ENCODE measurements at regions not wholly inside any gene's neighbourhood (a gene's known extent, or its start where the extent isn't known, plus 50 kb on each side); places are given as distances from the start of the nearest gene placed in this dataset.

DNA sequence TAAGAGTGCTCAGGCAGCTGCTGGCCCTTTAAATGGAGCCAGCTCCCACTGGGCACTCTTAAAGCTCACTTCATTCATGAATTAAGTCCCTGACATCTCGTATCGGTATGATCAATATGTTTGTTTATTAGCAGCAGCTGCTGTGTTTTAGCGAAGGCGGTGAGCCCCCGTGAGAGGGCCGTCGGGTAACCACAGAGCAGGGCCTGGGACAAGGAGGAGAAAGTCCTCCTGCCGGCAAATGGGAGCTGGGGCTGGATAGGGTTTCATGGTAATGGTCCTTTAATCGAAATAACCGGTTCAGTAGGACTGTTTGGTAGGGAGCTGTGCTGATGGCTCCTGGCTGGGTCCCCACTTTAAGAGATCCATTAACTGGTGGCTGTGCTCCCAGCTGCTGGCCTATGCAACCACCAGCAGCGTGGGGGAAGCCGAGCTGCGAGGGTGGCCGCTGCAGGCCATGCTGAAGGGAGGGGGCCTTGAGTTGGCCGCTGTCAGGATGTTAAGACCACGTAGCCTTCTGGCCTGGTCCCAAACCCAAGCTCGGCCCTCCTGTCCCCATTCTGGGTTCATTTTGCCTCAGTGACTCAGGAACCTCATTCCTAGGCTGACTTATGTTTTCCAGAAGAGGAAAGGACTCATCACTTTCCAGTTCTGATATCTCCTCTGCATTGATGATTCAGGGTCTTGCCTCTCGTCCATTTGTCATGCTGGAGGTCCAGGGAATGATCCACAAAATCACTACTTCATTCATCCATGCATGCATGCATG, 67.6 kb upstream of the NTRK3 start:
- no peak overlapping the region for H3K27ac ChIP-seq
- H3K4me1 ChIP-seq: no peaks in the 10 kb centered on the region
- 75 to 77% methylated on average over 18 of the region's 18 CpGs for WGBS, 2 donors
- H3K4me3 ChIP-seq: no peak overlapping the region
- intact Hi-C loops (cut with DNase I): no loop called here
- peaks cover 0 to 9% (median 0%) of the 10 kb centered on the region in 3 donors for H3K27me3 ChIP-seq
- no peak for DNase-seq
- H3K9me3 ChIP-seq: no peaks in the 10 kb centered on the region
- TF ChIP-seq POLR2A (IDR thresholded peaks at IDR 0.05) (no peak), EP300 (IDR thresholded peaks at IDR 0.05) (no peak), CTCF (IDR thresholded peaks at IDR 0.05) (no peak), POLR2AphosphoS5 (IDR thresholded peaks at IDR 0.05) (no peak)
- no peaks in the 10 kb centered on the region for H3K36me3 ChIP-seq

GRCh38 chr15:88323468-88323867, 66.9 kb upstream of the NTRK3 start:
- TF ChIP-seq POLR2AphosphoS5 (IDR thresholded peaks at IDR 0.05): no peak
- no peak for TF ChIP-seq EP300 (IDR thresholded peaks at IDR 0.05)
- no peak for TF ChIP-seq POLR2A (IDR thresholded peaks at IDR 0.05)
- TF ChIP-seq CTCF (IDR thresholded peaks at IDR 0.05): no peak
- Histone ChIP-seq H3K9me3 (no peaks in the 10 kb centered on the region), H3K27me3 (peaks cover 0 to 9% (median 0%) of the 10 kb centered on the region in 3 donors), H3K36me3 (no peaks in the 10 kb centered on the region), H3K4me3 (no peak overlapping the region), H3K4me1 (no peaks in the 10 kb centered on the region), H3K27ac (no peak overlapping the region)
- intact Hi-C loops (cut with DNase I): no loop called here
- 83 to 84% methylated on average over 8 of the region's 8 CpGs for WGBS, 2 donors
- no peak for DNase-seq

DNA sequence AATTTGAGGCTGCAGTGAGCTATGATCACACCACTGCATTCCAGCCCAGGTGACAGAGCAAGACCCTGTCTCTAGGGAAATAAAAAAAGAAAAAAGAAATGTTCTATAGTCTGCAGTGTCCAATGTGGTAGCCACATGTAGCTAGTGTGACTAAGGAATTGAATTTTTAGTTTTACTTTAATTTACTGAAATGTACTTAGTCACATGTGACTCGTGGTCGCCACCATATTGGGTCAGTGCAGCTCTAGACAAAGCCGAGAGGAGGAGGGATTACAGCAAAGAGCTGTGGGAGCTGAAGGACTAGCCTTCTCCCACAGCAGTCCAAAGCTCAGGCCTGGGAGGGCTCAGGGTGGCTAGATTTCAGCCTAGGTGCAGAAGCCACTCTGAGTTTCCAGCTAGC, 65.9 kb upstream of the NTRK3 start:
- Histone ChIP-seq H3K4me1 (no peaks in the 10 kb centered on the region), H3K9me3 (no peaks in the 10 kb centered on the region), H3K27ac (no peak overlapping the region), H3K27me3 (peaks cover 0 to 9% (median 0%) of the 10 kb centered on the region in 3 donors), H3K4me3 (no peak overlapping the region), H3K36me3 (no peaks in the 10 kb centered on the region)
- DNase-seq: no peak
- intact Hi-C loops (cut with DNase I): no loop called here
- WGBS, 2 donors: 79 to 82% methylated on average over 3 of the region's 3 CpGs
- TF ChIP-seq POLR2AphosphoS5 (IDR thresholded peaks at IDR 0.05) (no peak), CTCF (IDR thresholded peaks at IDR 0.05) (no peak), EP300 (IDR thresholded peaks at IDR 0.05) (no peak), POLR2A (IDR thresholded peaks at IDR 0.05) (no peak)

DNA sequence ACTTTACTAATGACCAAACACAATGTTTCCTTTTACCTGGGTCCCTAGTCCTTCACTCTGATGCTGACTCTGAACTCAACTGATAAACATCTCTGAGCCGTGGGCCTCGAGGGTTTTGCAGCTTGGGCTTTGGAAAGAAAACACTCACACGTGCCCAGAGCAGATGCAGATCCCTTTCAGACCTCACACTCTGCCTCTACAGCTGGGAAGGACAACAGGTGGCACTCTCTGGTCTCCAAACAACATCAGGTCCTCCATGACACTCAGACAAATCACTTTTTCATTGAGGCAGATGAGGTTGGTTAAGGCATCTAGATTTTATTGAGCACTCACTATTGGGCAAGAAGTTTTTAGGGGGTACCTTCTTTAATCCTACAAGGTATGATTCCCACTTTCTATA, 64.7 kb upstream of the NTRK3 start:
- no peaks in the 10 kb centered on the region for H3K9me3 ChIP-seq
- whole genome bisulfite sequencing, 2 donors: 15 to 28% methylated on average over 3 of the region's 3 CpGs
- no peak overlapping the region for H3K4me3 ChIP-seq
- intact Hi-C loops (cut with DNase I): no loop called here
- H3K4me1 ChIP-seq: no peaks in the 10 kb centered on the region
- DNase-seq: no peak
- no peak for TF ChIP-seq EP300 (IDR thresholded peaks at IDR 0.05)
- TF ChIP-seq POLR2AphosphoS5 (IDR thresholded peaks at IDR 0.05): no peak
- no peak for TF ChIP-seq POLR2A (IDR thresholded peaks at IDR 0.05)
- TF ChIP-seq CTCF (IDR thresholded peaks at IDR 0.05): no peak
- H3K36me3 ChIP-seq: no peaks in the 10 kb centered on the region
- no peak overlapping the region for H3K27ac ChIP-seq
- peaks cover 0 to 9% (median 0%) of the 10 kb centered on the region in 3 donors for H3K27me3 ChIP-seq

DNA sequence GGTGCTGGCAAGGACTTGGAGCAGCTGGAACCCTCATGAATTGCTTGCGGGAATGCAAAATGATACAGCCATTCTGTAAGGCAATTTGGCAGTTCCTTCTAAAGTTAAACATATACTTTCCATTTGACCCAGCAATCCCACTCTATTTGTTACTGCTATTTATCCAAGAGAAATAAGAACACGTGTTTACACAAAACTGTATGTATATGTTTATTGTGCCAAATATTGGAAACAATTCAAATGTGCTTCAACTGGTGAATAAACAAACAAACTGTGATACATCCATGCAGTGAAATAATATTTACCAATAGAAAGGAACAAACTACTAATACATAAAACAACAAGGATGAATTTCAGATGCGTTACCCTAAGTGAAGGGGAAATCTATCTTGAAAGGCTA, 60.0 kb upstream of the NTRK3 start:
- Histone ChIP-seq H3K4me1 (no peaks in the 10 kb centered on the region), H3K27ac (no peak overlapping the region), H3K4me3 (no peak overlapping the region), H3K9me3 (no peaks in the 10 kb centered on the region), H3K36me3 (no peaks in the 10 kb centered on the region), H3K27me3 (peaks cover 0 to 5% (median 0%) of the 10 kb centered on the region in 3 donors)
- DNase-seq: no peak
- intact Hi-C loops (cut with DNase I): no loop called here
- 69 to 83% methylated on average over 3 of the region's 3 CpGs for WGBS, 2 donors
- TF ChIP-seq POLR2A (IDR thresholded peaks at IDR 0.05) (no peak), CTCF (IDR thresholded peaks at IDR 0.05) (no peak), POLR2AphosphoS5 (IDR thresholded peaks at IDR 0.05) (no peak), EP300 (IDR thresholded peaks at IDR 0.05) (no peak)
